ENCODE measurements at regions not wholly inside any gene's neighbourhood (a gene's known extent, or its start where the extent isn't known, plus 50 kb on each side); places are given as distances from the start of the nearest gene placed in this dataset.

DNA sequence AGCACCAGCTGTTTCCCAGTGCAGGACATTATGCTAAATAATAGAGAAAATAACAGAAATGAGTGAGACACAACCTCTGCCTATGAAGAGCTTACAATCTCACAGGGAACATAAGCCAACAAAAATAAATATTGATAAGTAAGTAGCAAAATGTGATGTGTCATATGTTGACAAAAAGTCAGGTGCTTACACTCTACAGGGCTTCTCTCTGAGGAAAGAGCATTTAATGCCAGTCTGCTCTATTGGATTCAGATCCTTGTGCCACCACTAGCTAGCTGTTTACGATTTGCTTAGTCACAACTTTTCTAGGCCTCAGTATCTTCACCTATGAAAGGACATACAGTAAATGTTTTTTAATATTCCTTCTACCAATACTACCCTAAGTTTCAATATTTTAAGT, 500.9 kb upstream of the NAALADL2 start:
- TF ChIP-seq, protein P1, sequence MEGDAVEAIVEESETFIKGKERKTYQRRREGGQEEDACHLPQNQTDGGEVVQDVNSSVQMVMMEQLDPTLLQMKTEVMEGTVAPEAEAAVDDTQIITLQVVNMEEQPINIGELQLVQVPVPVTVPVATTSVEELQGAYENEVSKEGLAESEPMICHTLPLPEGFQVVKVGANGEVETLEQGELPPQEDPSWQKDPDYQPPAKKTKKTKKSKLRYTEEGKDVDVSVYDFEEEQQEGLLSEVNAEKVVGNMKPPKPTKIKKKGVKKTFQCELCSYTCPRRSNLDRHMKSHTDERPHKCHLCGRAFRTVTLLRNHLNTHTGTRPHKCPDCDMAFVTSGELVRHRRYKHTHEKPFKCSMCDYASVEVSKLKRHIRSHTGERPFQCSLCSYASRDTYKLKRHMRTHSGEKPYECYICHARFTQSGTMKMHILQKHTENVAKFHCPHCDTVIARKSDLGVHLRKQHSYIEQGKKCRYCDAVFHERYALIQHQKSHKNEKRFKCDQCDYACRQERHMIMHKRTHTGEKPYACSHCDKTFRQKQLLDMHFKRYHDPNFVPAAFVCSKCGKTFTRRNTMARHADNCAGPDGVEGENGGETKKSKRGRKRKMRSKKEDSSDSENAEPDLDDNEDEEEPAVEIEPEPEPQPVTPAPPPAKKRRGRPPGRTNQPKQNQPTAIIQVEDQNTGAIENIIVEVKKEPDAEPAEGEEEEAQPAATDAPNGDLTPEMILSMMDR (IDR thresholded peaks at IDR 0.05 in 4 of 5, conservative IDR thresholded peaks at IDR 0.05 in 1 of 5), result no peak
- no peak for TF ChIP-seq POLR2A (IDR thresholded peaks at IDR 0.05)

Data from gastrocnemius medialis (tissue), 4 donors.